ENCODE measurements at regions not wholly inside any gene's neighbourhood (a gene's known extent, or its start where the extent isn't known, plus 50 kb on each side); places are given as distances from the start of the nearest gene placed in this dataset.
A peak's percentile ranks its signal among the peaks of the same experiment; 100 is the strongest.
"Not testable (repeated sequence)": the region's sequence is repeated elsewhere in the genome, so short reads cannot be mapped to it uniquely, and the experiment has no call there.

GRCh38 chr3:101148001-101148400, 154.8 kb upstream of the ABI3BP start:
- H3K36me3 ChIP-seq, result no peaks in the 10 kb centered on the region
- no peaks in the 10 kb centered on the region for H3K27me3 ChIP-seq
- H3K4me3 ChIP-seq, result no peak overlapping the region
- no peak for DNase-seq
- H3K9me3 ChIP-seq, result no peaks in the 10 kb centered on the region

- Histone ChIP-seq H3K36me3 (no peaks in the 10 kb centered on the region), H3K27me3 (no peaks in the 10 kb centered on the region), H3K9me3 (no peaks in the 10 kb centered on the region), H3K4me3 (no peak overlapping the region)
- DNase-seq, result no peak
Observed at GRCh38 chr3:101146946-101147345, 153.7 kb upstream of the ABI3BP start.

- Histone ChIP-seq H3K27me3 (no peaks in the 10 kb centered on the region), H3K9me3 (no peaks in the 10 kb centered on the region), H3K4me3 (no peak overlapping the region), H3K36me3 (no peaks in the 10 kb centered on the region)
- no peak for DNase-seq
Observed at GRCh38 chr3:101144105-101144504, 150.9 kb upstream of the ABI3BP start.

- Histone ChIP-seq H3K27me3 (no peaks in the 10 kb centered on the region), H3K9me3 (no peaks in the 10 kb centered on the region), H3K4me3 (no peak overlapping the region), H3K36me3 (no peaks in the 10 kb centered on the region)
- no peak for DNase-seq
Observed at GRCh38 chr3:101143012-101143411, 149.8 kb upstream of the ABI3BP start.

- no peak for DNase-seq
- Histone ChIP-seq H3K36me3 (no peaks in the 10 kb centered on the region), H3K9me3 (no peaks in the 10 kb centered on the region), H3K27me3 (no peaks in the 10 kb centered on the region), H3K4me3 (no peak overlapping the region)
Observed at GRCh38 chr3:101142160-101142559, 148.9 kb upstream of the ABI3BP start.

GRCh38 chr3:101141135-101141534, 147.9 kb upstream of the ABI3BP start:
- Histone ChIP-seq H3K36me3 (no peaks in the 10 kb centered on the region), H3K4me3 (no peak overlapping the region), H3K9me3 (no peaks in the 10 kb centered on the region), H3K27me3 (no peaks in the 10 kb centered on the region)
- no peak for DNase-seq

- no peaks in the 10 kb centered on the region for H3K9me3 ChIP-seq
- no peak for DNase-seq
- H3K4me3 ChIP-seq, result no peak overlapping the region
- H3K27me3 ChIP-seq, result no peaks in the 10 kb centered on the region
- no peaks in the 10 kb centered on the region for H3K36me3 ChIP-seq
Observed at GRCh38 chr3:101138817-101139216, 145.6 kb upstream of the ABI3BP start.

- Histone ChIP-seq H3K36me3 (no peaks in the 10 kb centered on the region), H3K9me3 (no peaks in the 10 kb centered on the region), H3K27me3 (no peaks in the 10 kb centered on the region), H3K4me3 (no peak overlapping the region)
- DNase-seq, result no peak
Observed at GRCh38 chr3:101134331-101134730, 141.1 kb upstream of the ABI3BP start.

GRCh38 chr3:101133652-101134051, 140.4 kb upstream of the ABI3BP start:
- no peaks in the 10 kb centered on the region for H3K36me3 ChIP-seq
- H3K27me3 ChIP-seq, result no peaks in the 10 kb centered on the region
- no peak overlapping the region for H3K4me3 ChIP-seq
- H3K9me3 ChIP-seq, result no peaks in the 10 kb centered on the region
- no peak for DNase-seq

- not testable (repeated sequence) for H3K9me3 ChIP-seq, H3K4me3 ChIP-seq, H3K27me3 ChIP-seq, H3K36me3 ChIP-seq, DNase-seq
Observed at GRCh38 chr3:101133197-101133596, 140.0 kb upstream of the ABI3BP start.

- Histone ChIP-seq H3K4me3 (no peak overlapping the region), H3K9me3 (no peaks in the 10 kb centered on the region), H3K36me3 (no peaks in the 10 kb centered on the region), H3K27me3 (no peaks in the 10 kb centered on the region)
- DNase-seq, result no peak
Observed at GRCh38 chr3:101131767-101132166, 138.5 kb upstream of the ABI3BP start.

GRCh38 chr3:101128786-101129185, 135.6 kb upstream of the ABI3BP start:
- no peaks in the 10 kb centered on the region for H3K27me3 ChIP-seq
- no peaks in the 10 kb centered on the region for H3K9me3 ChIP-seq
- H3K36me3 ChIP-seq, result no peaks in the 10 kb centered on the region
- peak; percentile 16 for DNase-seq
- H3K4me3 ChIP-seq, result no peak overlapping the region

GRCh38 chr3:101128001-101128400, 134.8 kb upstream of the ABI3BP start:
- Histone ChIP-seq H3K27me3 (no peaks in the 10 kb centered on the region), H3K4me3 (no peak overlapping the region), H3K9me3 (no peaks in the 10 kb centered on the region), H3K36me3 (no peaks in the 10 kb centered on the region)
- DNase-seq, result no peak

- no peak overlapping the region for H3K4me3 ChIP-seq
- H3K9me3 ChIP-seq, result no peaks in the 10 kb centered on the region
- no peaks in the 10 kb centered on the region for H3K36me3 ChIP-seq
- no peak for DNase-seq
- H3K27me3 ChIP-seq, result no peaks in the 10 kb centered on the region
Observed at GRCh38 chr3:101124125-101124524, 130.9 kb upstream of the ABI3BP start.

- Histone ChIP-seq H3K36me3 (no peaks in the 10 kb centered on the region), H3K4me3 (no peak overlapping the region)
- no peak for DNase-seq
Observed at GRCh38 chr3:101123081-101123480, 129.9 kb upstream of the ABI3BP start.

GRCh38 chr3:101122681-101123080, 129.5 kb upstream of the ABI3BP start:
- no peak overlapping the region for H3K4me3 ChIP-seq
- H3K27me3 ChIP-seq, result no peaks in the 10 kb centered on the region
- no peaks in the 10 kb centered on the region for H3K9me3 ChIP-seq
- no peaks in the 10 kb centered on the region for H3K36me3 ChIP-seq
- DNase-seq, result no peak

More at GRCh38 chr3:101123081-101123480, 129.9 kb upstream of the ABI3BP start:
- Histone ChIP-seq H3K9me3 (no peaks in the 10 kb centered on the region), H3K27me3 (no peaks in the 10 kb centered on the region)

GRCh38 chr3:101120039-101120438, 126.8 kb upstream of the ABI3BP start:
- DNase-seq, result no peak
- Histone ChIP-seq H3K4me3 (no peak overlapping the region), H3K36me3 (no peaks in the 10 kb centered on the region), H3K9me3 (no peaks in the 10 kb centered on the region), H3K27me3 (no peaks in the 10 kb centered on the region)

GRCh38 chr3:101119535-101119934, 126.3 kb upstream of the ABI3BP start:
- DNase-seq, result no peak
- Histone ChIP-seq H3K27me3 (no peaks in the 10 kb centered on the region), H3K9me3 (no peaks in the 10 kb centered on the region; the same call in 1 of the 2 replicates), H3K4me3 (no peak overlapping the region), H3K36me3 (no peaks in the 10 kb centered on the region)

GRCh38 chr3:101117980-101118379, 124.8 kb upstream of the ABI3BP start:
- Histone ChIP-seq H3K36me3 (no peaks in the 10 kb centered on the region), H3K4me3 (no peak overlapping the region), H3K27me3 (no peaks in the 10 kb centered on the region), H3K9me3 (no peaks in the 10 kb centered on the region; the same call in 1 of the 2 replicates)
- no peak for DNase-seq
